CD14-positive monocyte (primary cell): ENCODE measurements at regions not wholly inside any gene's neighbourhood (a gene's known extent, or its start where the extent isn't known, plus 50 kb on each side); places are given as distances from the start of the nearest gene placed in this dataset.

Source experiments
- DNase-seq, 3 donors: peaks; one replicate each; pipeline ENCODE4 v3.0.0-alpha.2; 2011 to 2022
- H2AFZ ChIP-seq: 2 replicates; pipeline ENCODE4 v1.6.0; 2012; ENCODE audit warnings: mild to moderate bottlenecking, low read depth, low read length, inconsistent platforms; ENCODE audit not compliant: insufficient read depth, poor library complexity, severe bottlenecking
- H3K27ac ChIP-seq, 2 donors: 1 replicate in 1 of 2; 2 replicates in 1 of 2; pipeline ENCODE4 v1.5.1; 2012 to 2013; ENCODE audit warnings: low read length in 2 of 2, control low read depth in 1 of 2, inconsistent platforms in 1 of 2, low read depth in 1 of 2, mild to moderate bottlenecking in 1 of 2
- H3K27me3 ChIP-seq, 2 donors: one replicate each; pipeline versions ENCODE4 v1.6.0 to v1.6.1; 2011 to 2013; ENCODE audit warnings: low read length in 2 of 2; ENCODE audit not compliant: control insufficient read depth in 2 of 2, insufficient read depth in 2 of 2
- H3K36me3 ChIP-seq, 2 donors: replicated peaks in 1 of 2; 1 replicate in 1 of 2; 2 replicates in 1 of 2; pipeline versions ENCODE4 v1.5.1 to v1.6.1; 2012 to 2013; ENCODE audit warnings: low read length in 2 of 2, control low read depth in 1 of 2, inconsistent platforms in 1 of 2, mild to moderate bottlenecking in 1 of 2; ENCODE audit not compliant: insufficient read depth in 2 of 2, control insufficient read depth in 1 of 2
- H3K4me1 ChIP-seq, 2 donors: 1 replicate in 1 of 2; 2 replicates in 1 of 2; pipeline versions ENCODE4 v1.5.1 to v1.6.1; 2012 to 2013; ENCODE audit warnings: low read length in 2 of 2, control low read depth in 1 of 2, inconsistent platforms in 1 of 2, mild to moderate bottlenecking in 1 of 2, moderate library complexity in 1 of 2; ENCODE audit not compliant: insufficient read depth in 2 of 2, control insufficient read depth in 1 of 2
- H3K4me2 ChIP-seq: replicated peaks from 2 replicates; pipeline ENCODE3; 2012; ENCODE audit warnings: low read length, moderate library complexity, mild to moderate bottlenecking; ENCODE audit not compliant: poor library complexity, severe bottlenecking; ENCODE audit errors: extremely low read depth
- H3K4me3 ChIP-seq, 3 experiments: fragments of 200-600 bp in 1 of 3; sonication (generic) in 1 of 3; replicated peaks in 1 of 3; 1 replicate in 2 of 3; 2 replicates in 1 of 3; pipeline ENCODE4 v1.5.1; 2011 to 2013; ENCODE audit warnings: low read length in 3 of 3, mild to moderate bottlenecking in 3 of 3, control low read depth in 2 of 3, low read depth in 2 of 3, inconsistent platforms in 1 of 3, moderate library complexity in 1 of 3
- H3K79me2 ChIP-seq: 2 replicates; pipeline ENCODE4 v1.6.0; 2012; ENCODE audit warnings: mild to moderate bottlenecking, control low read depth, inconsistent platforms, low read length, moderate library complexity; ENCODE audit not compliant: insufficient read depth
- H3K9ac ChIP-seq: 2 replicates; pipeline ENCODE4 v1.6.0; 2017; ENCODE audit warnings: low read length, mild to moderate bottlenecking; ENCODE audit not compliant: insufficient read depth, poor library complexity, severe bottlenecking
- H3K9me3 ChIP-seq, 2 donors: replicated peaks in 1 of 2; 1 replicate in 1 of 2; 2 replicates in 1 of 2; pipeline versions ENCODE4 v1.5.1 to v1.6.1; 2012 to 2013; ENCODE audit warnings: low read length in 2 of 2, control low read depth in 1 of 2; ENCODE audit not compliant: control insufficient read depth in 1 of 2, insufficient read depth in 1 of 2
- H4K20me1 ChIP-seq: 2 replicates; pipeline ENCODE4 v1.6.0; 2012; ENCODE audit warnings: mild to moderate bottlenecking, low read length, control low read depth, moderate library complexity; ENCODE audit not compliant: insufficient read depth
- H3K27ac Mint-ChIP-seq, 7 donors: one replicate each; pipeline ENCODE4 v1.8.0; 2020; ENCODE audit warnings: mild to moderate bottlenecking in 7 of 7, mixed read lengths in 7 of 7, moderate library complexity in 6 of 7, inconsistent platforms in 2 of 7
- H3K27me3 Mint-ChIP-seq, 3 donors: one replicate each; pipeline ENCODE4 v1.8.0; 2021 to 2022; ENCODE audit warnings: low read depth in 3 of 3, mild to moderate bottlenecking in 3 of 3, mixed read lengths in 3 of 3, moderate library complexity in 3 of 3, inconsistent platforms in 1 of 3
- H3K36me3 Mint-ChIP-seq, 2 donors: one replicate each; pipeline ENCODE4 v1.8.0; 2020; ENCODE audit warnings: mixed read lengths in 2 of 2, inconsistent platforms in 1 of 2, mild to moderate bottlenecking in 1 of 2
- H3K4me1 Mint-ChIP-seq: one replicate; pipeline ENCODE4 v1.8.0; 2020; ENCODE audit warnings: mild to moderate bottlenecking, mixed read lengths
- H3K4me3 Mint-ChIP-seq, 2 donors: one replicate each; pipeline ENCODE4 v1.8.0; 2020; ENCODE audit warnings: mild to moderate bottlenecking in 2 of 2, mixed read lengths in 2 of 2, moderate library complexity in 1 of 2
- H3K9me3 Mint-ChIP-seq, 7 donors: one replicate each; pipeline ENCODE4 v1.8.0; 2020 to 2022; ENCODE audit warnings: mixed read lengths in 7 of 7, mild to moderate bottlenecking in 6 of 7, moderate library complexity in 6 of 7, inconsistent platforms in 2 of 7
- CTCF ChIP-seq: fragments of 200-600 bp; IDR thresholded peaks from one replicate; pipeline ENCODE4 v1.8.0; 2022; ENCODE audit warnings: antibody characterized with exemption, mild to moderate bottlenecking
- WGBS: methylation state at CpG from one replicate; pipeline ENCODE4 v1.1.5; 2013; ENCODE audit warnings: missing lambda C conversion rate; ENCODE audit not compliant: insufficient coverage; 5-methylcytosine and 5-hydroxymethylcytosine counted together
- intact Hi-C, 2 donors: fragments of 100-400 bp; cut with micrococcal nuclease; formaldehyde crosslinking; loops; one replicate each; pipeline versions ENCODE4 v1.15.0 to v1.15.1; 2023

GRCh38 chr16:52052818-52053217 lies 494.1 kb downstream of the TOX3 start:
- peaks cover 0 to 5% of the 10 kb centered on the region in 2 donors for H3K9me3 ChIP-seq
- Mint-ChIP-seq H3K27ac (no peak overlapping the region), H3K4me1 (no peaks in the 10 kb centered on the region), H3K27me3 (no peaks in the 10 kb centered on the region), H3K36me3 (no peaks in the 10 kb centered on the region), H3K9me3 (peaks cover 0 to 15% (median 2%) of the 10 kb centered on the region in 7 donors), H3K4me3 (no peak overlapping the region)
- no peak overlapping the region for H2AFZ ChIP-seq
- no peak for DNase-seq
- H3K27ac ChIP-seq: no peak overlapping the region
- H3K4me2 ChIP-seq: no peak overlapping the region
- TF ChIP-seq CTCF: no peak
- H3K4me1 ChIP-seq: no peaks in the 10 kb centered on the region
- no peaks in the 10 kb centered on the region for H3K36me3 ChIP-seq
- no peaks in the 10 kb centered on the region for H3K79me2 ChIP-seq
- H4K20me1 ChIP-seq: no peaks in the 10 kb centered on the region
- no peak overlapping the region for H3K9ac ChIP-seq
- no peak overlapping the region for H3K4me3 ChIP-seq
- intact Hi-C loops: no loop called here
- H3K27me3 ChIP-seq: no peaks in the 10 kb centered on the region

GRCh38 chr16:52051414-52052172 lies 495.4 kb downstream of the TOX3 start:
- Mint-ChIP-seq H3K4me3 (no peak overlapping the region), H3K4me1 (no peaks in the 10 kb centered on the region), H3K9me3 (peaks cover 0 to 17% (median 3%) of the 10 kb centered on the region in 7 donors), H3K27ac (no peak overlapping the region), H3K27me3 (no peaks in the 10 kb centered on the region), H3K36me3 (no peaks in the 10 kb centered on the region)
- H4K20me1 ChIP-seq: no peaks in the 10 kb centered on the region
- peaks cover 7 to 9% of the 10 kb centered on the region in 2 donors for H3K9me3 ChIP-seq
- no peak for TF ChIP-seq CTCF
- no peak for DNase-seq
- H3K4me1 ChIP-seq: no peaks in the 10 kb centered on the region
- no peak overlapping the region for H3K4me2 ChIP-seq
- no peak overlapping the region for H3K27ac ChIP-seq
- H3K36me3 ChIP-seq: no peaks in the 10 kb centered on the region
- intact Hi-C loops: no loop called here
- no peaks in the 10 kb centered on the region for H3K27me3 ChIP-seq
- H3K4me3 ChIP-seq: no peak overlapping the region
- WGBS: no CpG with 5 or more reads among the region's 1 CpG
- no peak overlapping the region for H2AFZ ChIP-seq
- no peaks in the 10 kb centered on the region for H3K79me2 ChIP-seq
- H3K9ac ChIP-seq: no peak overlapping the region
